HCT116 (cell line): ENCODE measurements at regions not wholly inside any gene's neighbourhood (a gene's known extent, or its start where the extent isn't known, plus 50 kb on each side); places are given as distances from the start of the nearest gene placed in this dataset.

Experiments
- EGR1 ChIP-seq: IDR thresholded peaks from 2 replicates; pipeline ENCODE4 v1.6.1; 2012; ENCODE audit warnings: low read depth
- EZH2 ChIP-seq: fragments of 200-600 bp; sonication (generic); IDR thresholded peaks from 2 replicates; pipeline ENCODE4 v1.6.1; 2017; ENCODE audit warnings: antibody characterized with exemption, mixed run types
- FOSL1 ChIP-seq: IDR thresholded peaks from 2 replicates; pipeline ENCODE4 v1.6.1; 2012; ENCODE audit warnings: low read depth
- POLR2A ChIP-seq: IDR thresholded peaks from 2 replicates; pipeline ENCODE4 v1.7.0; 2011; ENCODE audit warnings: borderline replicate concordance; ENCODE audit not compliant: insufficient read depth, insufficient read length; ENCODE audit errors: extremely low read depth
- POLR2AphosphoS5 ChIP-seq: IDR thresholded peaks from 2 replicates; pipeline ENCODE4 v1.6.1; 2011; ENCODE audit warnings: mild to moderate bottlenecking, low read depth, low read length, moderate library complexity
- RAD21 ChIP-seq: IDR thresholded peaks from 2 replicates; pipeline ENCODE4 v1.6.1; 2012; ENCODE audit warnings: low read depth, mild to moderate bottlenecking
- SRF ChIP-seq: IDR thresholded peaks from 2 replicates; pipeline ENCODE4 v1.6.1; 2012; ENCODE audit warnings: low read depth
- ZNF274 ChIP-seq: fragments of 200-500 bp; sonication (Bioruptor generic); IDR thresholded peaks from 2 replicates; pipeline ENCODE4 v1.6.1; 2014; ENCODE audit warnings: mild to moderate bottlenecking, low read depth, low read length, inconsistent platforms
- TF ChIP-seq, protein P1 (sequence below), 3 experiments: fragments of 200-600 bp in 1 of 3; sonication (generic) in 1 of 3; IDR thresholded peaks in 2 of 3; conservative IDR thresholded peaks in 1 of 3; 2 replicates each; pipeline ENCODE4 v1.5.1; 2012 to 2017; ENCODE audit warnings: low read depth in 2 of 3, low read length in 2 of 3, antibody characterized with exemption in 1 of 3, borderline replicate concordance in 1 of 3, control low read depth in 1 of 3, mild to moderate bottlenecking in 1 of 3, mixed read lengths in 1 of 3, mixed run types in 1 of 3, moderate library complexity in 1 of 3; ENCODE audit not compliant: insufficient read depth in 1 of 3

DNA sequence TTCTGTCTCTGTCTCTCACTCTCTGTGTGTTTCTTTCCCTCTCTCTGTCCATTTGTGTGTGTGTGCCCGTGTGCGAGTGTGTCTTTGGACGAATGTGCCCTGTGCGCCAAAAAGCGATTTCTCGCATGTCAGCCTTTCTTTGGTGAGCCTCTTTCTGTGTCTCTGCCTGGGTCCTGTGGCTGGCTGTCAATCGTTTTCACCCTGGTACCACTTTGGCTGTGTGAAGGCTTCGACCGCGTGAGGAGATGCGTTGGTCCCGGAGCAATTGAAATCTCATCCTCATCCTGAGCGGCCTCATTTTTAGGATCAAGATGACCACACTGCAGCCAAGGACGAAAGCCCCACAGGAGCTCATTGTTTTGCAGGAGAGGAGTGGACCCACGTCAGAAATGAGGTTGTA, 288.9 kb upstream of the ZNF337 start:
- TF ChIP-seq ZNF274 (no peak), POLR2A (no peak), EGR1 (no peak), FOSL1 (no peak), RAD21 (no peak), EZH2 (no peak), POLR2AphosphoS5 (no peak), SRF (no peak)
- TF ChIP-seq, protein P1, sequence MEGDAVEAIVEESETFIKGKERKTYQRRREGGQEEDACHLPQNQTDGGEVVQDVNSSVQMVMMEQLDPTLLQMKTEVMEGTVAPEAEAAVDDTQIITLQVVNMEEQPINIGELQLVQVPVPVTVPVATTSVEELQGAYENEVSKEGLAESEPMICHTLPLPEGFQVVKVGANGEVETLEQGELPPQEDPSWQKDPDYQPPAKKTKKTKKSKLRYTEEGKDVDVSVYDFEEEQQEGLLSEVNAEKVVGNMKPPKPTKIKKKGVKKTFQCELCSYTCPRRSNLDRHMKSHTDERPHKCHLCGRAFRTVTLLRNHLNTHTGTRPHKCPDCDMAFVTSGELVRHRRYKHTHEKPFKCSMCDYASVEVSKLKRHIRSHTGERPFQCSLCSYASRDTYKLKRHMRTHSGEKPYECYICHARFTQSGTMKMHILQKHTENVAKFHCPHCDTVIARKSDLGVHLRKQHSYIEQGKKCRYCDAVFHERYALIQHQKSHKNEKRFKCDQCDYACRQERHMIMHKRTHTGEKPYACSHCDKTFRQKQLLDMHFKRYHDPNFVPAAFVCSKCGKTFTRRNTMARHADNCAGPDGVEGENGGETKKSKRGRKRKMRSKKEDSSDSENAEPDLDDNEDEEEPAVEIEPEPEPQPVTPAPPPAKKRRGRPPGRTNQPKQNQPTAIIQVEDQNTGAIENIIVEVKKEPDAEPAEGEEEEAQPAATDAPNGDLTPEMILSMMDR (IDR thresholded peaks at IDR 0.05 in 2 of 3, conservative IDR thresholded peaks at IDR 0.05 in 1 of 3; ENCODE audit: borderline replicate concordance in 1 of 3, insufficient read depth in 1 of 3, low read depth in 2 of 3, low read length in 2 of 3), result no peak
